ENCODE measurements at regions not wholly inside any gene's neighbourhood (a gene's known extent, or its start where the extent isn't known, plus 50 kb on each side); places are given as distances from the start of the nearest gene placed in this dataset.
"Not testable (repeated sequence)": the region's sequence is repeated elsewhere in the genome, so short reads cannot be mapped to it uniquely, and the experiment has no call there.

GRCh38 chr1:178672434-178672833, 52.6 kb upstream of the RALGPS2 start (continued):
- TF ChIP-seq ZNF462 (CRISPR knock-in tag; IDR thresholded peaks at IDR 0.05) (no peak), EZH2phosphoT487 (IDR thresholded peaks at IDR 0.05; ENCODE audit: unreplicated experiment) (no peak), JUNB (IDR thresholded peaks at IDR 0.05; ENCODE audit: unreplicated experiment) (no peak), EZH2 (IDR thresholded peaks at IDR 0.05; ENCODE audit: low read depth, unreplicated experiment) (no peak), NANOG (IDR thresholded peaks at IDR 0.05; ENCODE audit: borderline replicate concordance) (no peak), CTCF (conservative IDR thresholded peaks at IDR 0.05; ENCODE audit: low read depth in 2 of 2) (no peak), REST (IDR thresholded peaks at IDR 0.05; ENCODE audit: unreplicated experiment) (no peak)

- H3K4me3 Mint-ChIP-seq; H3K9me2 ChIP-seq (ENCODE audit: insufficient read depth): not testable (repeated sequence)
Observed at GRCh38 chr1:178674559-178674958, 50.5 kb upstream of the RALGPS2 start.

More at GRCh38 chr1:178674559-178674958, 50.5 kb upstream of the RALGPS2 start:
- H3K79me2 ChIP-seq (replicated peaks; ENCODE audit: insufficient read depth); H3K27me3 Mint-ChIP-seq (ENCODE audit: insufficient read depth, low read depth, poor library complexity); ATAC-seq; H3K4me2 ChIP-seq; H2AFZ ChIP-seq; H3K27ac Mint-ChIP-seq; H3K27me3 ChIP-seq (ENCODE audit: insufficient read depth); H3K27ac ChIP-seq (ENCODE audit: low read depth); H4K20me1 ChIP-seq (replicated peaks; ENCODE audit: insufficient read depth); H3K36me3 ChIP-seq (ENCODE audit: insufficient read depth); H3K36me3 Mint-ChIP-seq (ENCODE audit: low read depth); H3F3A ChIP-seq (replicated peaks; ENCODE audit: low read depth); H3K4me3 ChIP-seq; DNase-seq (ENCODE audit: low spot score); H3K4me1 ChIP-seq (ENCODE audit: insufficient read depth); H3K4me1 Mint-ChIP-seq: not testable (repeated sequence)
- H3K9me3 Mint-ChIP-seq: peaks cover 17% of the 10 kb centered on the region
